GM03348 (cell line): ENCODE measurements at regions not wholly inside any gene's neighbourhood (a gene's known extent, or its start where the extent isn't known, plus 50 kb on each side); places are given as distances from the start of the nearest gene placed in this dataset.

Source experiments
- DNase-seq: peaks from one replicate; pipeline ENCODE4 v3.0.0; 2012; ENCODE audit warnings: low spot score

DNA sequence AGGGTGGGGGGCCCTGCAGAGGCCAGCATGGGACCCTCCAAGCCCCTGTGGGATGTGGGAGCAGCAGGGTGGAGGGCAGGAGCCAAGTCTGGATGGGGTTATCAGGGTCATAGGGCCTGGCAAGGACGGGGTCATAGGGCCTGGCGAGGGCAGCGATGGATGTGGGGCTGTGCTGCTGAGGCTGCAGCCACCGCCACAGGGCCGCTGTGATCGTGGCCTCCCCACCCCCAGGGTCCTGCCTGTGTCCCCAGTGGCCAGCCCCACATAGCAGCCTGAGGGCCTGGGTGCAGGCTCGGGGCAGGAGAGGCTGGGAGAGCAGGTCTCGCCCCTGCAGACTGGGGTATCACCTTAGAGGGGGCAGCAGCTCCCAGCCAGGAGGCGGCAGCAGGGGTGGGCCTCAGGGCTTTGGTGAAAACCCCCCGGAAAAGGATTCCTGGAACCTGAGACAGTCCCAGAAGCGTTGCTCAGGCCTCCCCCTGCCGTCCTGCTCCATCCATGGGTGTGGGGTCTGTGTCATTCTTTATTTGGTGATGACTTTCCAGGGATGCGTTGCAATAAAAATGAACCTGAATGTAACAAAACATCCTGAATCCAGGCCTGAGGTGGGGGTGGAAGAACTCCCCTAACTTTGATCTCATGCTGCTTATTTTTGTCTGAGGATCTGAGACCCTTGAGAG lies 107.3 kb upstream of the SHH start:
- no peak for DNase-seq

DNA sequence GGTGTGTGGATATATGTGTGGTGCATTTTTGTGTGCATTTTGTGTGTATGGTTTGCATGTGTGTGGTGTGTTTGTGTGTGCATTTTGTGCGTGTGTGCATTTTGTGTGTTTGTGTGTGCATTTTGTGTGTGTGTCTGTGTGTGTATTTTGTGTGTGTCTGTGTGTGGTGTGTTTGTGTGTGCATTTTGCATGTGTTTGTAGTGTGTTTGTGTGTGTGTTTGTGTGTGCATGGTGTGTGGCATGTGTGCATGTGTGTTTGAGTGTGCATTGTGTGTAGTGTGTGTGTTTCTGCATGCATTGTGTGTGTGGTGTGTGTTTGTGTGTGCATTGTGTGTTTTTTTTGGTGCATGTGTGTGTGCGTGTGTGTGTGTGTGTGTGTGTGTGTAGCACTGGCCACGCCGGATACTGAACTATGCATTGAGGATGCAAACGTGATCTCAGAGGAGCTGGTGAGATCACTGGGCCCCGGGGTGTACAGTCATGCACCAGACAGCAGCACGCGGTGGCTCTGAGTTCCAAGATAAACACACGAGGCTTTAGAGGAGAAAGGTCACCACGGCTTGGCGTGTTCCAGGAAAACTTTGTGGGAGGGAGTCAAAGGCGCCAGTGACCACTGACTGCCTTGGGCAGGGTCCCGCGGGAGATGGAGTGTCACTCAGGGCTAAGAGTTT lies 106.6 kb upstream of the SHH start:
- DNase-seq = no peak

GRCh38 chr7:155917836-155918430 lies 105.7 kb upstream of the SHH start:
- no peak for DNase-seq

DNA sequence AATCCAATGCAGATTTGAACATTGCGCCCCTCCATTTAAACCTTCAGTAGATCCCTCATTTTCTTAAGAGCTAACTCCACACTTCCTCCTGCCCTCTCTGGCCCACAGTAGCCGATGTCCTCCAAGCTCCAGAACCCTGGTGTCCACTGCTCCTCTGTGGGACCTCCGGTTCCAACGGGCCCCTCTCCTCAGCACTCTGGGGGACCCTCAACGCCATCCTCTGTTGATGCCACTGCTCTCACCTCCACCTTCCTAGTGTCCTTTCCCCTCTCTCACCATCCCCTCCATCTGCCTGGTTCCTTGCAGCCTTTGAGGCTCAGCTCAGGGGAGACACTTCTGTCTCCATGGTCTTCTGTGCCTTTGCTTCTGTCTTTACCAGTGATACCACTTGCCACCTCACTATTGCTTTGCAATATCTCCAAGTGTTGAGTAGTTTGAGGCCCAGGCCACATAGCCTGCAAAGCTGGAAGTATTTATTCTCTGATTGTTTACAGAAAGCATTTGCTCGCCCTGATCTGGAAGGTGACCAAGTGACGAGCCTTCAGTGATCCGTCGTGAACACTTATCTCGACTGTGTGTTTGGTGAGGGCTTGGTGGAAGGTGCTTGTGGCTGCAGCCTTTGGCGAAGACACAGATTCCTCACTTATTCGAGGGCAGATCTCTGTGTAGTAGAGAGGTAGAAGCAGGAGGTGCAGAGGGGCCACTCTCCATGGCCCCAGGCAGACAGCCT lies 104.8 kb upstream of the SHH start:
- no peak for DNase-seq

GRCh38 chr7:155914341-155914740 lies 102.1 kb upstream of the SHH start:
- no peak for DNase-seq

DNA sequence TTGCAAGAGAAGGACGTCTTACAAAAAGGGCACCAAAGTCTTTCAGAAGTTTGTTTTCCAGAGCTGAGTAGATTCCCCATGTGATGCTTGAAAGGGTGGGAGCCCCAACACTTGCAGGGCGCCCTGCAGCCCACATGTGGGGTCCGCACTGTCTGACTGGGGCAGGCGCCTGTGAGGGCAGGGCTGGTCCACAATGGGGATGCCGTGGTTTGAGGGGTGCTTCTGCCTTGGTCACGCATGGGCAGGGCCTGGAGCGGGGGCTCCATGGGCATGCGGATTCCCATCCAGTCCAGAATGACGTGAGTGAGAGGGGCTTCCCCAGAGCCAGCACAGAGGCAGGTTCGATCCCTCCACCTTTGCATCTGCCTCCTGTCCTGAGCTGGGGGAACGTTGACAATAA lies 101.5 kb upstream of the SHH start:
- no peak for DNase-seq

- DNase-seq = no peak
Observed at GRCh38 chr7:155913291-155913690, 101.0 kb upstream of the SHH start.

GRCh38 chr7:155911471-155912105 lies 99.3 kb upstream of the SHH start:
- DNase-seq = no peak

DNA sequence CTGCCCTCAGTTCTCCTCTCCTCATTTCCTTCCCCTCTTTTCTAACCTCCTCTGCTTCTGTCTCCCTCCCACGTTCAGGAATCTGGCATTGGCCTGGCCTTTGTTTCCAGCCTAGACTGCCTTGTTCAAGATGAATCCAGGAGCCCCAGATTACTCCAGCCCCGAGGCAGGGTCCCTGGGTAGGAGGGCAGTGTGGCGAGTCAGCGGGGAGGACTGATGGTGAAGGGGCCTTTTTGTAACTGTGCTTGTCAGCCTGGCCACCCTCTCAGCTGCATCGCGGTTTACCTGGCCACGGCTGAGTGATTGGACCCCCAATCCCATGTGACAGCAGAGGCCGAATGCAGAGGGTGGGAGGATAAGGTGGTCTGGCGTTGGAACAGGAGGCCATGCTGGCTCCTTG lies 96.1 kb upstream of the SHH start:
- no peak for DNase-seq

DNA sequence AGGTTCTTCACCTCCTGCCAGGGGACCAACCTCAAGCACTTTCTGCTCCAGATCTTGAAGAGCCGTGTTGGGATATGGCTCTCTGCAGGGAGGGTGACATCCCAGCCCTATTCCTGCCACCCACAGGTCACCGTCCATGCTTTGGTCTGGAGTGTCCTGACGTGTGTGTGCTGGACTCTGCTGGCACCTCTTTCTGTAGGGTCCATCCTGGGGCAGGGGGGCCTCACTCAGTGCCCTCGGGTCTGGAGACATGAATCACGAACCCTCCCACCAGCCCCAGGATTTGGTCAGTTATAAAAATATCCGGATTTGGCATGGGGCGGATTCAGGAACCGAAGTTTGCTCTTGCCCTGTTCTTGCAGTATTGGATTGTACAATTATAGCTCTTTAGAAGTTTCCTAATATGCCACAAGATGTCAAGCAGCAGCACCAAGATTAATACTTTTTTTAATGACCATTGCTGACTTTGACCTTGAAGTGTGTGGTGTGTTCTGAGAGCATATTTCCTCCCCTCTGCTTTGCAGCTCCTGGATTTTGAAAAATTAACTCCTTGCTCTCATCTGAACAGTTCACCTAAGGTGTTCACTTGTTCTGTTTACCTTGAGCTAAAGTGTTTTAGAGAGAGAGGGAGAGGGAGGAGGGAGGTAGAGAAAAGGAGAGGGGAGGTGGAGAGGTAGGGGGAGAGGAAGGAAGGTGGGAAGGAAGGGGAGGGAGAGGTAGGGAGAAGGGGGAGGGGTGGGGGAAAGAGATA lies 95.4 kb upstream of the SHH start:
- no peak for DNase-seq

- no peak for DNase-seq
Observed at GRCh38 chr7:155901176-155901575, 88.9 kb upstream of the SHH start.

DNA sequence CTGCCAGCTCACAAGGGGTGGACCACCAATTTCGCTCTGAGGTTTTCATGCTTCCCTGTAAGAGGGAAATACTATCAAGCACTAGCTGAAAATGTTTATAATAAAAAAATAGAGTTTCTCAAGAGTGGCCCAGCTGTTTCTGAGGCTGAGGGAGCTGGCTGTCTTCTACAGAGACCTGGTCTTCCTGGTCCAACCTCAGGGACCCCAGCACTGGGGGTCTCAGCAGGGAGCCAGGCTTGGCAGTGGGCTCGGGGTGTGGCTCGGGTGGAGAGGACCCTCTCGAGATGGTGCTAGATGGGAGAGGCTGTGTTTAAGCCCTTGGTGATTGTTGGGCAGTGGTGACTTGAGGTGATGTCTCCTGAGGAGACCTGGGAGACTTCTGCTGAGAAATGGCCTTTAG lies 87.3 kb upstream of the SHH start:
- no peak for DNase-seq

DNA sequence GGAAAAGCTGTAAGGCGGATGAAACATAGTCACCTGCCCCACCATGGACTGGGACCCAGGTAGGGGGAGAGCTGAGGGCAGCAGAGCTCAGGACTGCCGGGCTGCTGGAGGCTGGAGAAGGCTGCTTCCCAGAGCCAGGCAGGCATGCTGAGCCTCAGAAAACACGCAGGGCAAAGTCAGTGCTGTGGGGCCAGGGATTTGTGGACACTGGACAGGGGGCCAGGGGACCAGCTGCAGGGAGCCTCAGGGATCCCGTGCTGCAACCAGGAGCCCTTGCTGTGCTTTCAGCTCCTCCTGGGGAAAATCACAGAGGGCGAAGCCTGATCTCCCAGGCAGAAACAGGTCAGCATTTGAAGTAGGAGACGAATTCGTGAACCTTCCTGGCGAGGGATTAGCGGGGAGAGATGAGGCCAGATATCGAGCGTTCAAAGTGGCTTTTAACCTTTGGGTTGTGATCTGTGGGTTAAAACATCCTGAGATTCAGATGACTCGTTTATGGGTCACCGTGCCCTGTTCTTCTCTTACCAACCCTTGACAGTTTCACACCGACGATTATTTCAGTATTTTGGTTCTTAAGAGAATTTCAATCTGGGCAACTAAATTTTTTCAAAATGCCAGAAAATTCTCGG lies 85.6 kb upstream of the SHH start:
- DNase-seq = no peak

GRCh38 chr7:155896531-155897263 lies 84.4 kb upstream of the SHH start:
- DNase-seq = no peak

DNA sequence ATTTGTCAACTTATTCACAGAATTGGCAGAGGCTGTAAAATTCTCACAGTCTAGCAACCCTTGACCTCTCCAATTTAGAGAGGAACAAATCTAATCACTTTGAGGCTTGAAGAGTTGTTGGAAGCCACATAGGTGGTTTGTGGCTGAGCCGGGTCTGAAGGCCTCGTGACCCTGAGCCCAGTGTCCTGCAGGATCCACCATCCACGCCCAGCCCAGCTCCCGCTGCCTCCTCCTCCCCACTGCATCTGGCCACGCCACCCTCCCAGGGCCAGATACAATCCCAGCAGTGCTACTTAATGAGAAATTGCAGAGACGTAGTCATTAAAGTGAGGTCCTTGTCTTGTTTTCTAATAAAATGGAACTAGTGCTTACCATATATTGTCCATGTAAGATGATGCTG lies 81.4 kb upstream of the SHH start:
- no peak for DNase-seq

- no peak for DNase-seq
Observed at GRCh38 chr7:155893176-155893575, 80.9 kb upstream of the SHH start.

GRCh38 chr7:155889636-155890511 lies 77.6 kb upstream of the SHH start:
- no peak for DNase-seq

DNA sequence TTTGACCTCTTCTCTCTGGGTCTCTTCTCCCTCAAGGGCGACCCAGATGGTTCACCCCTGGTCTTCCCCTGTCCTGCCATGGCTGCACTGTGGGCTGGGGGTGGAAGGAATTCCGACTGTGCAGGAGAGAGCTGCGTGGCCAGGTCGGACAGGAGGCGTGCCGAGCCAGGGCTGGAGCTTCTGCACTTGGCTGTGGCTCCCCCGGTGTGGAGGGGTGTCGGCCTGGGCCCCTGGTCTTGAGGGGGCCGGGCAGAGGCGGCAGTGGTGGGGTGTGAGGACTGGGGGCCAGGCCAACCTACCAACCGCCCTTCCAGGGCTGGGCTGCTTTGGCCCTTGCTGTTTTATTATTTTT lies 74.9 kb upstream of the SHH start:
- no peak for DNase-seq

DNA sequence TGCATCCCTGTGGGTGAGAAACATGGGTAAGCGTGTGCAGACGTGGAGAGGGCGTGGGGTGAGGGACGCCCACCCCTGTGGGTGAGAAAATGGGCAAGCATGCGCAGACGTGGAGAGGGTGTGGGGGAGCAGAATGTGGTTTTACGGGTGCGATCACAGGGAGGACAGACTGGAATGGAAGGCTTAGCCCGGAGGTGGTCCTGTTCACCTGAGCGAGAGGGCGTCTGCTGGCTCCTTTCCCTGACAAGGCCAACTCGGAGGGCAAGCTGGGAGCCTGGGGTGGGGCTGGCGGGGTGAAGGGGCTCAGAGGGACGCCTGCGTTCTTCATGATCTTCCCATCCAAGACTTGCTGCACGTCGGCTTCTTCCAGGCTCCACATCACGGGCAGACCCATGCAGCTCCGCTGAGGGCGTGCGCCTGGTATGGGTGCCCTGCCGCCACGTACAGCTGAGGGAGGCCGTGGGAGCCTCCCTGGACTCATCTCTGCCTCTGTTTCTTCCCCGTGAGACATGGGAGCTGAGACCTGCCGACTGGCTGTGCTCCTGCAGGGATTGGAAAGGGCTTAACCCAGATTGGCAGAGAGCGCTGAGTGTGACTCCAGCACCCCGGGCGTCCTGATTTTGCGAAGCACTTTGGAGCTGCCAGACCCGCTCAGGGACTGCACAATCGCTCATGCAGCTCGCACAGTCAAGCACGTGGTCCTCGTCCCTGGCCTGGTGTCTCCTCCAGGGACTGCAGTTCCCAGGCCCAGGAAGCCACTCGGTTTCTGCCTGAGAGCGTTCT lies 74.3 kb upstream of the SHH start:
- DNase-seq = no peak
